ENCODE measurements at regions not wholly inside any gene's neighbourhood (a gene's known extent, or its start where the extent isn't known, plus 50 kb on each side); places are given as distances from the start of the nearest gene placed in this dataset.
A peak's percentile ranks its signal among the peaks of the same experiment; 100 is the strongest.

GRCh38 chr6:44044154-44044539, 83.1 kb downstream of the MRPL14 start:
- H3K4me2 ChIP-seq (ENCODE audit: insufficient read depth, low read length) = no peak overlapping the region
- H3K27ac ChIP-seq (ENCODE audit: low read depth, low read length) = peak overlapping the region; percentile 93
- H3K36me3 ChIP-seq (ENCODE audit: insufficient read depth, low read length) = no peaks in the 10 kb centered on the region
- TF ChIP-seq CTCF (IDR thresholded peaks at IDR 0.05; ENCODE audit: extremely low read depth, low read depth, low read length) = no peak
- H4K20me1 ChIP-seq (ENCODE audit: insufficient read depth, low read length) = no peaks in the 10 kb centered on the region
- peaks cover 60% of the 10 kb centered on the region for H3K4me1 ChIP-seq (ENCODE audit: insufficient read depth, low read length)
- H3K9me3 ChIP-seq (ENCODE audit: low read depth, low read length) = no peaks in the 10 kb centered on the region
- DNase-seq (ENCODE audit: insufficient read length, low spot score, missing footprints) = peak; percentile 88
- no peaks in the 10 kb centered on the region for H3K79me2 ChIP-seq (ENCODE audit: insufficient read depth, low read length)
- H3K27me3 ChIP-seq (ENCODE audit: insufficient read depth, low read length) = no peaks in the 10 kb centered on the region
- no peak overlapping the region for H3K4me3 ChIP-seq (ENCODE audit: insufficient read depth, low read length)
- peak overlapping the region; percentile 2 for H2AFZ ChIP-seq (ENCODE audit: low read length)

- H3K27me3 ChIP-seq (ENCODE audit: insufficient read depth, low read length) = no peaks in the 10 kb centered on the region
- no peak for TF ChIP-seq CTCF (IDR thresholded peaks at IDR 0.05; ENCODE audit: extremely low read depth, low read depth, low read length)
- peak overlapping the region; percentile 93 for H3K27ac ChIP-seq (ENCODE audit: low read depth, low read length)
- no peak overlapping the region for H2AFZ ChIP-seq (ENCODE audit: low read length)
- no peaks in the 10 kb centered on the region for H3K79me2 ChIP-seq (ENCODE audit: insufficient read depth, low read length)
- peak overlapping the region; percentile 12 for H3K4me2 ChIP-seq (ENCODE audit: insufficient read depth, low read length)
- no peaks in the 10 kb centered on the region for H4K20me1 ChIP-seq (ENCODE audit: insufficient read depth, low read length)
- H3K4me3 ChIP-seq (ENCODE audit: insufficient read depth, low read length) = no peak overlapping the region
- H3K36me3 ChIP-seq (ENCODE audit: insufficient read depth, low read length) = no peaks in the 10 kb centered on the region
- H3K4me1 ChIP-seq (ENCODE audit: insufficient read depth, low read length) = peaks cover 56% of the 10 kb centered on the region
- H3K9me3 ChIP-seq (ENCODE audit: low read depth, low read length) = no peaks in the 10 kb centered on the region
- peak; percentile 54 for DNase-seq (ENCODE audit: insufficient read length, low spot score, missing footprints)
Observed at GRCh38 chr6:44043479-44044153, 83.6 kb downstream of the MRPL14 start.

GRCh38 chr6:44042989-44043478, 84.2 kb downstream of the MRPL14 start:
- no peaks in the 10 kb centered on the region for H3K79me2 ChIP-seq (ENCODE audit: insufficient read depth, low read length)
- DNase-seq (ENCODE audit: insufficient read length, low spot score, missing footprints) = peak; percentile 69
- H3K4me2 ChIP-seq (ENCODE audit: insufficient read depth, low read length) = peak overlapping the region; percentile 12
- H2AFZ ChIP-seq (ENCODE audit: low read length) = no peak overlapping the region
- H3K27me3 ChIP-seq (ENCODE audit: insufficient read depth, low read length) = no peaks in the 10 kb centered on the region
- H3K4me3 ChIP-seq (ENCODE audit: insufficient read depth, low read length) = no peak overlapping the region
- no peaks in the 10 kb centered on the region for H3K36me3 ChIP-seq (ENCODE audit: insufficient read depth, low read length)
- H3K9me3 ChIP-seq (ENCODE audit: low read depth, low read length) = no peaks in the 10 kb centered on the region
- peaks cover 56% of the 10 kb centered on the region for H3K4me1 ChIP-seq (ENCODE audit: insufficient read depth, low read length)
- H3K27ac ChIP-seq (ENCODE audit: low read depth, low read length) = peak overlapping the region; percentile 93
- no peak for TF ChIP-seq CTCF (IDR thresholded peaks at IDR 0.05; ENCODE audit: extremely low read depth, low read depth, low read length)
- no peaks in the 10 kb centered on the region for H4K20me1 ChIP-seq (ENCODE audit: insufficient read depth, low read length)

GRCh38 chr6:44042261-44042988, 84.8 kb downstream of the MRPL14 start:
- Histone ChIP-seq H3K27me3 (ENCODE audit: insufficient read depth, low read length) (no peaks in the 10 kb centered on the region), H3K36me3 (ENCODE audit: insufficient read depth, low read length) (no peaks in the 10 kb centered on the region), H3K4me2 (ENCODE audit: insufficient read depth, low read length) (peak overlapping the region; percentile 51), H2AFZ (ENCODE audit: low read length) (no peak overlapping the region), H3K79me2 (ENCODE audit: insufficient read depth, low read length) (no peaks in the 10 kb centered on the region), H3K27ac (ENCODE audit: low read depth, low read length) (peak overlapping the region; percentile 93), H3K4me3 (ENCODE audit: insufficient read depth, low read length) (no peak overlapping the region), H4K20me1 (ENCODE audit: insufficient read depth, low read length) (no peaks in the 10 kb centered on the region), H3K9me3 (ENCODE audit: low read depth, low read length) (no peaks in the 10 kb centered on the region), H3K4me1 (ENCODE audit: insufficient read depth, low read length) (peaks cover 55% of the 10 kb centered on the region)
- DNase-seq (ENCODE audit: insufficient read length, low spot score, missing footprints) = peak; percentile 67
- no peak for TF ChIP-seq CTCF (IDR thresholded peaks at IDR 0.05; ENCODE audit: extremely low read depth, low read depth, low read length)

Data from osteoblast (primary cell).